Stimulated activated CD4-positive, alpha-beta T cell treated with anti-CD3 and anti-CD28 coated beads, TNF-alpha, amount 100 ng/mL, for 48 hours (primary cell): ENCODE measurements at regions not wholly inside any gene's neighbourhood (a gene's known extent, or its start where the extent isn't known, plus 50 kb on each side); places are given as distances from the start of the nearest gene placed in this dataset.
"Not testable (repeated sequence)": the region's sequence is repeated elsewhere in the genome, so short reads cannot be mapped to it uniquely, and the experiment has no call there.

Experiments used
- DNase-seq, 3 donors: peaks; one replicate each; pipeline ENCODE4 v3.0.0-alpha.2; 2020; ENCODE audit warnings: low read depth in 3 of 3

DNA sequence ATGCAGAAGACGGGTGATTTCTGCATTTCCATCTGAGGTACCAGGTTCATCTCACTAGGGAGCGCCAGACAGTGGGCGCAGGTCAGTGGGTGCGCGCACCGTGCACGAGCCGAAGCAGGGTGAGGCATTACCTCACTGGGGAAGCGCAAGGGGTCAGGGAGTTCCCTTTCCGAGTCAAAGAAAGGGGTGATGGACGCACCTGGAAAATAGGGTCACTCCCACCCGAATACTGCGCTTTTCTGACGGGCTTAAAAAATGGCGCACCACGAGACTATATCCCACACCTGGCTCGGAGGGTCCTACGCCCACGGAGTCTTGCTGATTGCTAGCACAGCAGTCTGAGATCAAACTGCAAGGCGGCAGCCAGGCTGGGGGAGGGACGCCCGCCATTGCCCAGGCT, 1246.0 kb upstream of the PABPC4L start:
- not testable (repeated sequence) for DNase-seq

DNA sequence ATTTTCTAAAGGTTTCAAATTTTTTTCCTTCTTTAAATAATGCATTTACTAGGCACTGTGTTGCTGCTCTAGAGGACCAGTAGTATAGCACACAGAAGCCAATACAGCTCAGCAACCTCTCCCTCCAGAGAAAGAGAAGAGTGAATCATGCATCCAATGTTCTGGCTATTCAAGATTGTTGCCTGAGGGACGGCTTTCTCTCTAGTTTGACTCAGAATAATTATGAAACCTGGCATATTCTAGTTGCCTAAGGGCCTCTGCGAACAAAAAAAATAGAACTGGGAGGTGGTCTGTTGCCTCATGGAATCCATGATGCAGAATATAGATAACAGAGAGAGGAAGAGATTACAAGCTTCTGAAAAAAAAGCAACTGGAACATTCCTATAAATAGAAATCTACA, 1233.3 kb upstream of the PABPC4L start:
- no peak for DNase-seq

DNA sequence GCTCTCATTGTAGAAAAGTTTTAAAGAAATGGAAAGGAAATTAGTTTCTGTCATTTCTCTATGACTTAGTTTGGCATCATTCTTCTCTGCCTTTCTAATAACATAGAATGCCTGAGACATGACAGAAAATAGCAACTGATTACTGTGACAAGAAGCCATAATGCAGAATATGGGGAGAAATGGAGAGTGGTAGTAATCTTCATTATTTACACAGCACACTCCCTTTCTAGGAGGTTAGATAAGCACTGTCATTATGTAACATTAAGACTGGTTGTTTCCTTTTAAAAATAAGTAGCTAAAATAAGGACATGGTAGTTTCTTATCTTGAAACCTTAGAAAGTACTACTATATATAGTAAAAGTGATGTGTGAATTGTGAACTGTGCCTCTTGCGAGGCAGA, 1227.9 kb upstream of the PABPC4L start:
- DNase-seq: no peak

DNA sequence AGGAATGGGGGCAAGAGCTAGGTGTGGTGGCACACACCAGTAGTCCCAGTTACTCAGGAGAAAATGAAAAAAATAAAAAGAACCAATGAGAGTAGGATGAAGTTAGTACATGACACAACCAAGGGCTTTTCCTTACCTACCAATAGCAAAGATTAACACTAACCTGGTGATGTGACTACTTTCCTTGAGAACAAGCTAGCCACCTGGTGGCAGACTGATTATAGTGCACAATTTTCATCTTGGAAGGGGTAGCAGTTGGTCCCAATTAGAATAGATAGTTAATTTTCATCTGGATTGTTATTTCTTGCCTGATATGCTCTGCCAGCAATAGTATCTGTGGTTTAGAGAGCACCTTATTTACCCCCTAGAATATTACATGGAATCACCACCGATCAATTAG, 1216.8 kb upstream of the PABPC4L start:
- no peak for DNase-seq

DNA sequence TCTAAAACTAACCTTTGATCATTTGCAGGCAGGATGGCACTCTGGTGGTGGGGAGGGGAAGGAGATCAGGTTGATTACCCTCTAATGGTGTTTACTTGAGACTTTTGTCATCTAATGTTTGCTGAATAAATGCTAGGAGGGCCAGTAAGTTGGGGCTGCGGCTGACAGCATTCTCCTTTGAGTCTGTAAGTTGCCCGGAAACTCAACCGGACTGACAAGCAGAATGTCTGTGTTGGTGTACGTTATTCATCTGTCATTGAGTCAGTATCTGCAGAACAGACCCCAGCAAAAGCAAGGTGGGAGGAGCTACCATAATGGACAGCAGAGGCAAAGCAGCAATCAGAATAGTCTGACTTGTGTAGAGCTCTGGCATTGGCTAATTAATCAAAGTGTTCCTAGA, 1210.6 kb upstream of the PABPC4L start:
- no peak for DNase-seq

DNA sequence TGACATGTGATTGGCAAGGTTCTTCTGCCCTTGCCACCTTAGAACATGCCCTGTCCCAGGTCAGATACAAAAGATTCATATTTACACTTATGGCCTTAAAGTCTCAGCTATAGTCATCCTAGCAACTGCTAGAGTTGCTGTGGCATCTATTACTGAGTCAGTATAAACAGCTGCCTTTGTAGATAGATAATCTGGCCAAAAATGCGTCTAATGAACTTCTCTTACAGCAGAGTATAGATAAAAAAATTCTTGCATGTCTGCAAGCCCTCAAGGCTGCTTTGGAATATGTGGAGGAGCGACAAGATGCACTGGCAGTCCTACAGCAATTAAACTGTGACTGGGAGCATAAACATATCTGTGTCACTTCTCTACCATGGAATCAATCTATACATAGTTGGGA, 1209.7 kb upstream of the PABPC4L start:
- no peak for DNase-seq

DNA sequence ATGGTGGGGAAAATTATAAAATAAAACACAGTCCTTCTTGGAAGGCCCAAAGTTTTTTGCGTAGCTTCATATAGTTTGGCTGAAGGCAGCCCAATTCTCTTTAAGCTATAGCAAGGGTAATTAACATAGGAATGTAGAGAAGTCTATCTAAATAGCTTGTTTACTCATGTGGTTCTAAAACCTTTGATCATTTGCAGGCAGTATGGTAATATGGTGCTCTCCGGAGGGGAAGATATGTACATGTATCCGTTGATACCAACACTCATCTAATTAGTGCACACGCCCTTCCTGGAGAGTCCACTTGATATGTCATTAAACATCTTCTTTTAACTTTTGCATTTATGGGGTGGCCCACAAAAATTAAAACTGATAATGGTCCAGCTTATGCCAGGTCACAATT, 1207.7 kb upstream of the PABPC4L start:
- DNase-seq: not testable (repeated sequence)

DNA sequence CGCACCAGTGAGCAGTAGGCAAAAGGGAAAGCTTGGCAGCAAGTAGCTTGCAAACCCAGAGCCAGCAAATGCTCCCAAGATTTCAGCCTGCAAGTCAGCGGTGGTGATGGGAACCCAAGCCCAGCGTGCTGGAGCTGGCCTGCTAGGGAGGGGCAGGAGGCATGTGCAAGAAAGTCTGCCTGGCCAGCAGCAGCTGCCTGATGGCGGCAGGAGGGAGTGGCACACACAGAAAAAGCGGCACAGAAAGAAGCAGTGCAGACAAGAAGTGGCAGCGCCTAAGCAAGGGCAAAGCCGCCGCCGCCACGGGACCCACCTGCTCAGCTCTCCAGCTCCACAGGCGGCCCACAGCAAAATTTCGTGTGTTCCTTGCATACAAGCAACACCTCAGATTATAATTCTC, 1206.5 kb upstream of the PABPC4L start:
- no peak for DNase-seq

DNA sequence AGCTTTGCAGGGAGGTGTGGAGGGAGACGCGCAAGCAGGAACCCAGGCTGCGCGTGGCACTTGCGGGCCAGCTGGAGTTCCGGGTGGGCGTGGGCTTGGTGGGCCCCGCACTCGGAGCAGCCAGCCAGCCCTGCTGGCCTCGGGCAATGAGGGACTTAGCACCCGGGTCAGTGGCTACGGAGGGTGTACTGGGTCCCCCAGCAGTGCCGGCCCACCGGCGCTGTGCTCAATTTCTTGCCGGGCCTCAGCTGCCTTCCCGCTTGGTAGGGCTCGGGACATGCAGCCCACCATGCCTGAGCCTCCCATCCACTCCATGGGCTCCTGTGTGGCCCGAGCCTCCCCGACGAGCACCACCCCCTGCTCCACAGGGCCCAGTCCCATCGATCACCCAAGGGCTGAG, 1205.0 kb upstream of the PABPC4L start:
- DNase-seq: not testable (repeated sequence)

DNA sequence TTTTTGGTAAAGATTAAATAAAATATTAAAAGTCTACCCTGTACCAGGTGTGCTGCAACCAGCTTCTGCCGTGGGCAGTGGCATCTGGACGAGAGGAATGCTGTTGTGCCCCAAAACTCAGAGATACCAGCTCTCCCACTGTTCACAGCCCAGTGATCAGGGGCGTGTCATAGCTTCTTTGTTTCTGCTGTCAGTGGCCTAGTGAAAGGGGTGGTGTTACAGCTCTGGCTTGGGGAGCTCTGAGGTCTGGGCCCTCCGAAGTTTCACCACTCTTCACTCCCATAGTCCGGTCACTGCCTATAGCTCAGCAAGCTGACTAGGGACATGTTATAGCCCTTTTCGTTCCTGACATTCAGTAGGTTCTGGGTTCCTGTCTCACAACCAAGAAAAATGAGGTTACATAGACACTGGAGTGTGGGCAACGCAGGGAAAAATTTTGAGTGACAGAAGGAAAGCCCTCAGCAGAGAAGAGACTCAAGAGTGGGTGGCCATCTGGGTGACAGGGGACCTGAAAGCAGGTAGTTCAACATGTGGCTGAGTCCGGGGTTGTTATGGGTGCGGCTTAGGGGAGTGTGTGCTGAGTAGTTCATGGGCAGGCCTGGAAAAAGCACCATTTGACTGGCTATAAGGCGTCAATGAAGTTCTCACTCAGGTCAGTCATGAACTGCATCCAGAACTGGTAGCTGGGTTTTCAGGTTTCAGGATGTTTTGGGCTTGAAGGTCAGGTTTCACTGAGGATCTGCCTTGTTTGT, 1184.4 kb upstream of the PABPC4L start:
- no peak for DNase-seq

DNA sequence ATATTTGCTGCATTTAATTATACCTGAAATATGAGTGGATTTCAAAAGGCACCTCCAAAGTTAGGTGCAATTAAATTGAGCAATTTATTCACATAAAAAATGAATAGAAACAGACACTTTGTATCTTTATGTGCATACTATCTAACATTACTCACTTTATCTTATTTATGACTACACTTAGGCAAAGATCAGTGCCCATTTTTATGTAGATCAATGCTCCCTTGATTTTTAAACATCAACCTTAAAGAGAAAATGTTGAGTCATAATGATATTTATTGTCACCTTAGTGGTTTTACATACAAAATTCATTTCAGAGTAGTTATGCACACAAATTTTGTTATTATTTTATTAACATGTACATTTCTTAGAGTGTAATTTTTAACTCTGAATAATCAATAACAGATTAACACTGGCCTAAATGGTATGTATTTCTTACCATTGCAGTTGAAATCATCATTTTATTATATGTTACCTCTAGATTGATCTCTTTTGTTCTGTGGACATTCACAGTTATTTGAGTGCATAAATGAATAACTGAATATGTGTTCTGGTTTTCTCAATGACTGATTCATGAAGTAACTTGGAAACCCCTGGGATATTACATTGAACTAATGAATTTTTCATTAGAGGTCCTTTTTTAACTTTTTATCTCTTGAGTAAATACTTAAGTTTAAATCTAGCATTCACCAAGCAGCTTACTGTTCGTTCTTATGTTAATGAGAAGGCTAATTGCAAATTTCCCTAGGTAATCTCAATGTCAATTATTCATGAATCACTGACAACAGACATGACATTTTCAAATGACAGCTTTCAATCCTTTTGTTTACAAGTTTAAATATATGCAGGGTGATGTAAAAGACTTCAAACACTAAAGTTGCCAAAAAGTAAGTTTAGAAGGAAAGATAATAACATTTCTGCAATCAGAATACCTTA, 1182.0 kb upstream of the PABPC4L start:
- no peak for DNase-seq

DNA sequence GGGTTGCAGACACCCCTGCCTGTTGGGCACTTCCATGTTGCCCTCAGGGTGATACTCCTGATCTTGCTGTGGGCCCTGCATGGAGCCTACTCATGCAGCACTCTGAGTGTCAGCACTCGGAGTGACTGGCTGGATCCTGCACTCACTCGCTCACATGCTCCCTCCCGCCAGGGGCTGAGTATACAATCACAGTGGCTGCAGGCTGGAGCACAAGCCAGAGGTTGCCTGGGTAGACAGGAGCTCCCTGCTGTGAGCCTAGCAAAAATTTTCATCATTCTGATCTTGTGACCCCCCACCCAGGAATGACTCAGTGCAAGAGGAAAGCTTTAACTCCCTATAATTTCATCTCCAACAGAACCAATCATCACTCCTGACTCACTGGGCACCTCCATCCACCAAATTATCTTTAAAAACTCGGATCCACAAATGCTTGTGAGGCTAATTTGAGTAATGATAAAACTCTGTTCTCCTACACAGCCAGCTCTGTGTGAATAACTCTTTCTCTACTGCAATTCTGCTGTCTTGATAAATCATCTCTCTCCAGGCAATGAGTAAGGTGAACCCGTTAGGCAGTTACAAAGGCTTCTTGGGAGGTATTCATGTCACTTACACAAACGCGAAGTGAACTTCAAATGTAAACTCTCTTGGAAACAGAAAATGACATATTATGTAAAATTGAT, 1180.8 kb upstream of the PABPC4L start:
- DNase-seq: no peak

DNA sequence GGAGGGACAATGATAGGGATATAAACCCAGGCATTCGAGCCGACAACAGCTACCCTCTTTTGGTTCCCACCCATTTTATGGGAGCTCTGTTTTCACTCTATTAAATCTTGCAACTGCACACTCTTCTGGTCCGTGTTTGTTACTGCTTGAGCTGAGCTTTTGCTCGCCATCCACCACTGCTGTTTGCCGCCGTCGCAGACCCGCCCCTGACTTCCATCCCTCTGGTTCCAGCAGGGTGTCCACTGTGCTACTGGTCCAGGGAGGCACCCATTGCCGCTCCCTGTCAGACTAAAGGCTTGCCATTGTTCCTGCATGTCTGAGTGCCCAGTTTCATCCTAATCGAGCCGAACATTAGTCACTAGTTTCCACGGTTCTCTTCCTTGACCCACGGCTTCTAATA, 1170.5 kb upstream of the PABPC4L start:
- DNase-seq: no peak

DNA sequence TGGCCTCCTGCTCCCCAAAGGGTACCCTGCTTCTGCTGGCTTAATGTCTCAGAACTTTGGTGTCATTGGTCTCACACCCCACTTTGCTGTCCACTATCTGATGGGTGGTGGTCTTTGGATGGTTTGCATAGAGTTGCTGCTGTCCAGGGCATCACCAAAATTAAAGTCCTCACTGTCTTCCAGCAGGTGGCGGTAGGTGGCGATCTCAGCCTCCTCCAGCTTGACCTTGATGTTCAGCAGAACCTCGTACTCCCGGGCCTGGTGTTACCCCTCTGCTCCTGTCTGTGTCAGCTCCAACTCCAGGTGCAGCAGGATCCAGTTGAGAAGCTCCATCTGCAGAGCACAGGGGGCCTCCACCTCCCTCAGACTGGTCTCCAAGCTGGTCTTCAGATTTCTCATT, 1169.5 kb upstream of the PABPC4L start:
- peak in 1 of 3 donors; percentile 0 for DNase-seq

DNA sequence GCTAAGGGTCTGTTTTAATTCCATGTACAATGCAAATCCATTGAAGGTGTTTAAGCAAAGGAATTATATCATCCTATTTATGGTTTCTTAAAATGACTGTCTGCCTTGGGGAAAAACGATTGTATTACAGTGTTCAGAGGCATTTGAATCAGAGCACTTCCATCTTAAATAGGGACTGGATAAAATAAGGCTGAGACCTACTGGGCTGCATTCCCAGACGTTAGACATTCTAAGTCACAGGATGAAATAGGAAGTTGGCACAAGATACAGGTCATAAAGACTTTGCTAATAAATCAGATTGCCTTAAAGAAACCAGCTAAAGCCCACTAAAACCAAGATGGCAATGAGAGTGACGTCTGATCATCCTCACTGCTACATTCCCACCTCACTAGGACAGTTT, 1167.2 kb upstream of the PABPC4L start:
- DNase-seq: no peak

DNA sequence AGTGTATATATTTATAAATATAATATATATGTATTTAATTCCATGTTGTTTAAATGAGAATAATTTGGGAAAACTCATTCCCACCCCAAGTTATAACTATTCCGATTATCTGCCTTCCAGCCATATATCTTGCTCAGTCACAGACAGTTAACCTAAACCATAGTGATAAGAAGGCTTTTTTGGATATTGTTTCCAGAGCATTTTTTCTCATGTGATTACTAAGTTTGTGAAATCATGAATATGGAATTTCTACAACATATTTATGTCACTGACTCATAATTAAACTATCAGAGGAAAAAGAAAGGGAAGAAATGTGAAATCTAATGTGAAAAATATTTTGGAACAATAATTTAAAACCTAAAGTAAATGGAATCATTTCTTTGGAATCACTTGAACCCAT, 1163.5 kb upstream of the PABPC4L start:
- DNase-seq: no peak

DNA sequence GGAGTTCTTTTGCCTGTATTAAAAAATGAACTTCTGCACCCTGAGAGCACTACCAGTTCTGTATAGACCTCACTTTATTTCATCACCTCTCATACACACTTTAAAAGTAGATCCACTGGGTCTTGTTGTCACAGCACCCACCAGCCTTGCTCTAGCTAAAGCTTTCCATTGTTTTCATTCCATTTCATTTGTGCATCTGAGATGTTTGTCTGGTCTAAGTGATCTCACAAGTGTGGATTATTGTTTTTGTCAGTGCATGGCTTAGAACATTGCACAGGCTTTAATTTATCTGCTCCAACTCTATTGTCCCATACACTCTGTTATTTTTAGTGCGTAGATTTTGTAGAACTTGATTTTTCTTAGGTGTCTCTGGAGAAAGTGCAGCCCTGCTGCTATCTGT, 1157.5 kb upstream of the PABPC4L start:
- no peak for DNase-seq

DNA sequence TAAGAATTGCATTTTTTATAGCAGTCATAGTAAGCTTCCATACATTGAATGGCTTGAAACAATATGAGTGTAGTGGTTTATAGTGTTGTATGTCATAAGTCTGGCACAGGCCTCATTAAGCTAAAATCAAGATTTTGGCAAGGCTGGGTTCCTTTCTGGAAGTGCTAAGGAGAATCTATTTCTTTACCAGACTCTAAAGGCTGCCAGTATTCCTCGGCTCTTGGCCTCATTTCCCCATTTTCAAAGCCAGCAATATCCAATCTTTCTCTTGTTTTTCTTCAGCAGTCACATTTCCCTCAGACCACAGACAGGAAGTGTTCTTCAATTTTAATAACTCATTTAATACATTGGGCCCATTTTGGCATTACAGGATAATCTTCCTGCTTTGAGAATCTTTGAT, 1155.5 kb upstream of the PABPC4L start:
- no peak for DNase-seq

DNA sequence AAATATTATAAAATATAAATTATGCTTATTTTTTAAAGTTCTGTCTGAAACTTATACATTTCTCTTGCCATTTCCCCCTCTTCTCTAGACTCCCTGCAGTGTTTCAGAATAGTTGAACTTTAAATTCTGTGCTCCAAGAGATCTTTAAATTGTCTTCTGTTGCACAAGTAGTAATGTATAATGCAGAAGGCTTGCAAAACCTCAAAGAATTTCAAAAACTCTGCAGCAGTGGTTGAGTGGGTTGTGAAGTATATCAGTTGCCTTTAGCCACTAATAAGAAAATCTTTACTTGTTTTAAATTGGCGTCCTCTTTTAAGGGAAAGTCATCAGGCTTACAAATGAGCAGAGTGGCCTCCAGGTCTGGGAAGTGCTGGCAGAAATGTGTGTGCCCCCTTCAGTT, 1153.3 kb upstream of the PABPC4L start:
- DNase-seq: no peak

DNA sequence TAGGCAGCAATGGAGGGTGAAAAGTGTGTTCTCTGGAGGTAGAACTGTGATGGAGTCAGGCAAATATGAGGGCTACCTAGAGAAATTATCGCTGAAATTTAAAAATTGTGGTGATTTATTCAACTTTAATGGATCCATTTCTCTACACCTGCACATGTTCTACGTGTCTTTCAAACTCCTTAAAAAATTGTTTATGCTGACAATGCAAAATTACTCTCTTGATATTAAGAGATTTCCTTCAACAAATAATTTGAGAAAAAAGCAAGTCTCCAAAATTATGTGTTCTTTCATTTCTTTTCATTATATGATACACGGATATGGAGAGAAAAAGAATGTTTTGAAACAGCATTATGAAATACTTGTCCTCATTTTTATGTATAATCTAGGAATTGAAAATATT, 1151.4 kb upstream of the PABPC4L start:
- no peak for DNase-seq

DNA sequence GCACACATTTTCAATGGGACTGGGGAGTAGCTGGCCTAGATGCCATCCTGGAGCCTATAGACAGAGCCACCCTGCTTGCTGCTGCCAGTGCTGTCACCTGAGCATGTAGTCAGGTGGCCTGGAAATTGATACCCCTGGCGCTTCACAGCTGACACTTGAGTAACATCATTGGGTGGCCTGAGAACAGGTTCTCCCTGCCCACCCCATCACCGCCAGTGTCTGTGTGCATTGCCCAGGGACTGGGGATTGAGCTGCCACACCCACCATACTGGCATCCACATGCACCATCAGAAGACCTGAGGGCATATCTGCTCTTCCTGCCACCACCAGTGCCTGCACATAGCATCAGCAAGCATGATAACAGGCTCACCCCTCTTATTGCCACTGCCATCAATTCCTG, 1142.9 kb upstream of the PABPC4L start:
- DNase-seq: no peak

DNA sequence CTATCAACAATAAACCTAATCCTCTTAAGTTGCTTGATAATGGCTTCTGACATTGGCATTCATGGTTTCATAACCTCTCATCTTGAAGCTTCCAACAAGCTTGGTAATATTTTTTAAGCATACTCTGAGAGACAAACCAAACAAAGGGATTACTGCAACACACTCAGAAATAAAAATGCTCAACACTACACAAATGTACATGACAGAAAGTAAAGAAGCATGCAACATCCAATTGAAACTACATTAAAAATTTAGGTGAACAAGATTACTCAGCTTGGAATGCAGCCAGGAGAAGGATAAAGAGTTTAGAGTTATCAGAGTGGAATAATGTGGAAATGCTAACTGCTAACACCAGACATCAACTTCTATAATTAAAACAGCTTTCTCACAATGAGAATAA, 1136.6 kb upstream of the PABPC4L start:
- no peak for DNase-seq

DNA sequence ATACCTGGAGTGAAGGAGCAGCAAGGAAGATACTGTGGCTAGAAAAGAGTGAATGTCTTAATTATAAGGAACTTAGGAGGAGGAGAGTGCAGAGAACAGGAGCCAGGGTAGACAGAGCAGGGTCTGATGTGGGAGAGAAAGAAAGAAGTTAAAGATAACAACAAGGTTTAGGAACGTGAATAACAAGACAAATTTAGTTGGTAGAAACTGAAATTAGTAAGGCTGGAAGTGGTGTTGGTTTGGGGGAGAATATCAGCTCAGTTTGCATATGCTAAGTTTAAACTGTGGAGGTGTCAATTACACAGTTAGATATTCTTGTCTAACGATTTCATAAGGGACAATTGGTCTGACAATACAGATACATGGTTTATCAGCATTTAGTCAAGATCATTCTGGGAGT, 1123.7 kb upstream of the PABPC4L start:
- DNase-seq: no peak
